IMR-90 (cell line): ENCODE measurements at regions not wholly inside any gene's neighbourhood (a gene's known extent, or its start where the extent isn't known, plus 50 kb on each side); places are given as distances from the start of the nearest gene placed in this dataset.

Source experiments
- ATAC-seq: fragments of 200-7000 bp; cut with Tn5 transposase; 2 replicates; pipeline ENCODE4 v1.9.1; 2020; ENCODE audit warnings: low read depth, mild to moderate bottlenecking, moderate library complexity
- BruUV-seq: library from RNA; stranded (reverse); fragments of 400-500 nt; replicated peaks from 2 replicates; lab custom pipeline; 2021; lab: Mats Ljungman, UMichigan
- CTCF ChIA-PET: fragments of 300-600 bp; formaldehyde crosslinking; extraction: SDS; loops from one replicate; lab custom pipeline; 2021; ENCODE audit warnings: antibody characterized with exemption; lab: Yijun Ruan, JAX
- POLR2A ChIA-PET: fragments of 300-600 bp; sonication (Branson Sonifier 250); formaldehyde crosslinking; loops from one replicate; lab custom pipeline; 2022; ENCODE audit warnings: antibody characterized with exemption; ENCODE audit not compliant: unreplicated experiment; lab: Charles Lee
- DNase-seq: peaks from one replicate; pipeline ENCODE4 v3.0.0; 2013
- H2AFZ ChIP-seq: replicated peaks from 2 replicates; pipeline ENCODE3; 2013; ENCODE audit warnings: low read length, mild to moderate bottlenecking; ENCODE audit not compliant: poor library complexity
- H2AK5ac ChIP-seq: 2 replicates; pipeline ENCODE4 v1.6.1; 2013; ENCODE audit warnings: low read depth, low read length, inconsistent platforms
- H2AK9ac ChIP-seq: replicated peaks from 2 replicates; pipeline ENCODE3; 2013; ENCODE audit warnings: mild to moderate bottlenecking, low read depth, low read length, moderate library complexity; ENCODE audit not compliant: poor library complexity
- H2BK120ac ChIP-seq: 2 replicates; pipeline ENCODE4 v1.6.1; 2013; ENCODE audit warnings: low read depth, low read length, inconsistent platforms
- H2BK15ac ChIP-seq: 3 replicates; pipeline ENCODE4 v1.6.1; 2013; ENCODE audit warnings: low read depth, low read length, inconsistent platforms
- H2BK20ac ChIP-seq: 2 replicates; pipeline ENCODE4 v1.6.1; 2013; ENCODE audit warnings: low read depth, mild to moderate bottlenecking, inconsistent platforms, low read length, moderate library complexity
- H2BK5ac ChIP-seq: 2 replicates; pipeline ENCODE4 v1.6.1; 2013; ENCODE audit warnings: mild to moderate bottlenecking, low read depth, low read length, inconsistent platforms; ENCODE audit not compliant: poor library complexity, severe bottlenecking
- H3K14ac ChIP-seq: replicated peaks from 2 replicates; pipeline ENCODE4 v1.6.1; 2013; ENCODE audit warnings: low read depth, low read length, inconsistent platforms
- H3K18ac ChIP-seq: 2 replicates; pipeline ENCODE4 v1.6.1; 2013; ENCODE audit warnings: low read depth, low read length, control low read depth
- H3K23ac ChIP-seq: 2 replicates; pipeline ENCODE4 v1.6.1; 2013; ENCODE audit warnings: low read depth, low read length, inconsistent platforms
- H3K27ac ChIP-seq: 2 replicates; pipeline ENCODE4 v1.5.1; 2013; ENCODE audit warnings: mild to moderate bottlenecking, control low read depth, low read length; ENCODE audit not compliant: insufficient read depth
- H3K27me3 ChIP-seq: 2 replicates; pipeline ENCODE4 v1.6.1; 2013; ENCODE audit warnings: low read length; ENCODE audit not compliant: control insufficient read depth, insufficient read depth
- H3K36me3 ChIP-seq: 2 replicates; pipeline ENCODE4 v1.6.1; 2013; ENCODE audit warnings: low read length, mixed read lengths; ENCODE audit not compliant: control insufficient read depth, insufficient read depth
- H3K4ac ChIP-seq: 2 replicates; pipeline ENCODE4 v1.6.1; 2013; ENCODE audit warnings: low read depth, low read length, inconsistent platforms
- H3K4me1 ChIP-seq: 2 replicates; pipeline ENCODE4 v1.6.1; 2013; ENCODE audit warnings: low read length, mixed read lengths; ENCODE audit not compliant: control insufficient read depth, insufficient read depth
- H3K4me2 ChIP-seq: 2 replicates; pipeline ENCODE4 v1.6.1; 2013; ENCODE audit warnings: low read depth, mild to moderate bottlenecking, control low read depth, low read length, moderate library complexity
- H3K4me3 ChIP-seq: 2 replicates; pipeline ENCODE4 v1.5.1; 2013; ENCODE audit warnings: low read depth, mild to moderate bottlenecking, control low read depth, low read length, moderate library complexity; ENCODE audit not compliant: insufficient read depth
- H3K56ac ChIP-seq: 2 replicates; pipeline ENCODE4 v1.6.1; 2013; ENCODE audit warnings: low read length, inconsistent platforms; ENCODE audit not compliant: insufficient read depth; ENCODE audit errors: extremely low read depth
- H3K79me1 ChIP-seq, 2 experiments: 2 replicates each; pipeline ENCODE4 v1.6.1; 2013; ENCODE audit warnings: low read length in 2 of 2, inconsistent platforms in 1 of 2, low read depth in 1 of 2
- H3K9ac ChIP-seq: 2 replicates; pipeline ENCODE4 v1.6.1; 2013; ENCODE audit warnings: low read depth, low read length, control low read depth
- H3K9me1 ChIP-seq: 2 replicates; pipeline ENCODE4 v1.6.1; 2013; ENCODE audit warnings: low read length, inconsistent platforms; ENCODE audit not compliant: insufficient read depth
- H3K9me3 ChIP-seq: 2 replicates; pipeline ENCODE4 v1.6.1; 2013; ENCODE audit warnings: low read length; ENCODE audit not compliant: control insufficient read depth, insufficient read depth
- H4K20me1 ChIP-seq: 2 replicates; pipeline ENCODE4 v1.6.1; 2013; ENCODE audit warnings: low read length, inconsistent platforms; ENCODE audit not compliant: insufficient read depth
- H4K5ac ChIP-seq: 2 replicates; pipeline ENCODE4 v1.6.1; 2013; ENCODE audit warnings: mild to moderate bottlenecking, low read depth, low read length, control low read depth
- H4K8ac ChIP-seq, 2 experiments: 2 replicates each; pipeline ENCODE4 v1.6.1; 2013; ENCODE audit warnings: low read depth in 2 of 2, low read length in 2 of 2, control low read depth in 1 of 2, inconsistent platforms in 1 of 2
- H4K91ac ChIP-seq: 2 replicates; pipeline ENCODE4 v1.6.1; 2013; ENCODE audit warnings: low read depth, low read length, inconsistent platforms; ENCODE audit not compliant: insufficient read depth
- BHLHE40 ChIP-seq: fragments of 150-350 bp; IDR thresholded peaks from 2 replicates; pipeline ENCODE4 v1.6.1; 2016; ENCODE audit warnings: mild to moderate bottlenecking, low read depth, low read length
- CEBPB ChIP-seq: IDR thresholded peaks from 2 replicates; pipeline ENCODE4 v1.6.1; 2012; ENCODE audit warnings: low read depth, low read length, improper control_type of control experiment
- CHD1 ChIP-seq: IDR thresholded peaks from 2 replicates; pipeline ENCODE4 v1.6.1; 2012; ENCODE audit warnings: low read depth, low read length, improper control_type of control experiment
- CTCF ChIP-seq: conservative IDR thresholded peaks from 2 replicates; pipeline ENCODE4 v1.5.1; 2012; ENCODE audit warnings: mild to moderate bottlenecking, low read depth, low read length, improper control_type of control experiment
- FOS ChIP-seq: fragments of 150-350 bp; IDR thresholded peaks from 2 replicates; pipeline ENCODE4 v1.6.1; 2016; ENCODE audit warnings: low read depth, low read length
- MAFK ChIP-seq: IDR thresholded peaks from 2 replicates; pipeline ENCODE4 v1.6.1; 2012; ENCODE audit warnings: low read depth, low read length, improper control_type of control experiment
- MAZ ChIP-seq: IDR thresholded peaks from 2 replicates; pipeline ENCODE4 v1.6.1; 2012; ENCODE audit warnings: low read depth, mild to moderate bottlenecking, low read length, improper control_type of control experiment, moderate library complexity, borderline replicate concordance
- MXI1 ChIP-seq: IDR thresholded peaks from 2 replicates; pipeline ENCODE4 v1.6.1; 2012; ENCODE audit warnings: low read depth, mild to moderate bottlenecking, low read length, moderate library complexity, borderline replicate concordance
- NFE2L2 ChIP-seq: fragments of 150-350 bp; IDR thresholded peaks from 2 replicates; pipeline ENCODE4 v1.6.1; 2016; ENCODE audit warnings: low read depth, mild to moderate bottlenecking, low read length
- RAD21 ChIP-seq: IDR thresholded peaks from 2 replicates; pipeline ENCODE4 v1.6.1; 2012; ENCODE audit warnings: low read length, improper control_type of control experiment
- RCOR1 ChIP-seq: IDR thresholded peaks from 2 replicates; pipeline ENCODE4 v1.6.1; 2012; ENCODE audit warnings: mild to moderate bottlenecking, low read length, improper control_type of control experiment; ENCODE audit not compliant: insufficient replicate concordance
- RFX5 ChIP-seq: IDR thresholded peaks from 2 replicates; pipeline ENCODE4 v1.8.0; 2012; ENCODE audit warnings: low read depth, mild to moderate bottlenecking, low read length, moderate library complexity
- SMC3 ChIP-seq: fragments of 150-350 bp; IDR thresholded peaks from 2 replicates; pipeline ENCODE4 v1.6.1; 2016; ENCODE audit warnings: low read depth, mild to moderate bottlenecking, antibody characterized with exemption, low read length, moderate library complexity
- USF2 ChIP-seq: fragments of 150-350 bp; IDR thresholded peaks from 2 replicates; pipeline ENCODE4 v1.6.1; 2017; ENCODE audit warnings: mild to moderate bottlenecking, antibody characterized with exemption, low read length, low read depth
- WGBS, 2 experiments: methylation state at CpG; one replicate each; pipeline versions ENCODE4 v1.1.5 to v1.1.7; 2013; ENCODE audit warnings: missing lambda C conversion rate in 2 of 2; ENCODE audit not compliant: insufficient read length in 1 of 2; ENCODE audit errors: extremely low coverage in 2 of 2; 5-methylcytosine and 5-hydroxymethylcytosine counted together
- dilution Hi-C: fragments of 300-500 bp; cut with HindIII; formaldehyde crosslinking; loops from one replicate; pipeline ENCODE4 v1.14.3; 2018; ENCODE audit warnings: low sequenced_read_pairs; ENCODE audit not compliant: unreplicated experiment
- in situ Hi-C: fragments of 300-500 bp; cut with MboI; formaldehyde crosslinking; loops from 3 replicates; pipeline ENCODE4 v1.14.3; 2019; ENCODE audit warnings: low sequenced_read_pairs, inconsistent platforms, mixed read lengths
- intact Hi-C: fragments of 100-400 bp; cut with micrococcal nuclease; formaldehyde crosslinking; loops from 2 replicates; pipeline ENCODE4 v1.10.0; 2022

- Histone ChIP-seq H3K18ac (peak overlapping the region; percentile 34), H3K79me1 (no peaks in the 10 kb centered on the region), H2BK15ac (no peak overlapping the region), H3K14ac (no peak overlapping the region), H4K91ac (no peak overlapping the region), H2BK20ac (no peak overlapping the region), H2AK5ac (no peak overlapping the region), H3K4ac (no peak overlapping the region), H3K9ac (no peak overlapping the region), H4K8ac (no peak overlapping the region), H3K4me3 (no peak overlapping the region), H2AFZ (peak overlapping the region; percentile 17), H2AK9ac (no peak overlapping the region), H3K27ac (no peak overlapping the region), H3K9me1 (no peaks in the 10 kb centered on the region; the same call in 1 of the 2 replicates), H3K4me1 (peaks cover 2% of the 10 kb centered on the region; the same call in 1 of the 2 replicates), H3K36me3 (no peaks in the 10 kb centered on the region), H2BK5ac (no peak overlapping the region), H4K20me1 (no peaks in the 10 kb centered on the region), H3K56ac (no peak overlapping the region), H2BK120ac (peak overlapping the region; percentile 53; the same call in 1 of the 2 replicates), H3K4me2 (no peak overlapping the region), H3K9me3 (no peaks in the 10 kb centered on the region), H3K27me3 (no peaks in the 10 kb centered on the region), H4K5ac (no peak overlapping the region), H3K23ac (no peak overlapping the region)
- TF ChIP-seq CHD1 (no peak), MAZ (no peak), RFX5 (no peak), CTCF (no peak), FOS (no peak), NFE2L2 (peak; percentile 83), CEBPB (no peak), SMC3 (no peak), USF2 (no peak), MXI1 (no peak), RCOR1 (no peak), RAD21 (no peak), BHLHE40 (no peak), MAFK (0 out of 2 replicates have a peak, but pooled peaks have one; percentile 3)
- dilution Hi-C loops = no loop called here
- BruUV-seq = no TSS peak
- WGBS, 2 experiments = no CpG with 5 or more reads among the region's 4 CpGs
- intact Hi-C loops = no loop called here
- CTCF ChIA-PET = no interaction called here
- in situ Hi-C loops = no loop called here
- DNase-seq = peak; percentile 23
- no peak for ATAC-seq
- POLR2A ChIA-PET = no interaction called here
These were observed 586.9 kb upstream of the NR3C2 start for GRCh38 chr4:149029056-149029651.
